ENCODE measurements at regions not wholly inside any gene's neighbourhood (a gene's known extent, or its start where the extent isn't known, plus 50 kb on each side); places are given as distances from the start of the nearest gene placed in this dataset.
A peak's percentile ranks its signal among the peaks of the same experiment; 100 is the strongest.

DNA sequence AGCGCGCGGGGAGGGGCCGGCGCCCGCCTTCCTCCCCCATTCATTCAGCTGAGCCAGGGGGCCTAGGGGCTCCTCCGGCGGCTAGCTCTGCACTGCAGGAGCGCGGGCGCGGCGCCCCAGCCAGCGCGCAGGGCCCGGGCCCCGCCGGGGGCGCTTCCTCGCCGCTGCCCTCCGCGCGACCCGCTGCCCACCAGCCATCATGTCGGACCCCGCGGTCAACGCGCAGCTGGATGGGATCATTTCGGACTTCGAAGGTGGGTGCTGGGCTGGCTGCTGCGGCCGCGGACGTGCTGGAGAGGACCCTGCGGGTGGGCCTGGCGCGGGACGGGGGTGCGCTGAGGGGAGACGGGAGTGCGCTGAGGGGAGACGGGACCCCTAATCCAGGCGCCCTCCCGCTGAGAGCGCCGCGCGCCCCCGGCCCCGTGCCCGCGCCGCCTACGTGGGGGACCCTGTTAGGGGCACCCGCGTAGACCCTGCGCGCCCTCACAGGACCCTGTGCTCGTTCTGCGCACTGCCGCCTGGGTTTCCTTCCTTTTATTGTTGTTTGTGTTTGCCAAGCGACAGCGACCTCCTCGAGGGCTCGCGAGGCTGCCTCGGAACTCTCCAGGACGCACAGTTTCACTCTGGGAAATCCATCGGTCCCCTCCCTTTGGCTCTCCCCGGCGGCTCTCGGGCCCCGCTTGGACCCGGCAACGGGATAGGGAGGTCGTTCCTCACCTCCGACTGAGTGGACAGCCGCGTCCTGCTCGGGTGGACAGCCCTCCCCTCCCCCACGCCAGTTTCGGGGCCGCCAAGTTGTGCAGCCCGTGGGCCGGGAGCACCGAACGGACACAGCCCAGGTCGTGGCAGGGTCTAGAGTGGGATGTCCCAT lies 232.8 kb downstream of the SEC14L1 start (continued):
- TF ChIP-seq TOPORS (CRISPR knock-in tag; IDR thresholded peaks at IDR 0.05) (peak; percentile 25; the same call in 1 of the 2 replicates), IKZF4 (CRISPR knock-in tag; IDR thresholded peaks at IDR 0.05; ENCODE audit: borderline replicate concordance, low read depth, not compliant biosample characterization) (peak; percentile 40), AGO2 (optimal IDR thresholded peaks at IDR 0.05; ENCODE audit: low read depth, low read length) (peak; percentile 91), RBAK (CRISPR knock-in tag; IDR thresholded peaks at IDR 0.05) (no peak), GLI4 (CRISPR knock-in tag; IDR thresholded peaks at IDR 0.05; ENCODE audit: borderline replicate concordance) (peak; percentile 19; the same call in 1 of the 2 replicates), TBX3 (IDR thresholded peaks at IDR 0.05; ENCODE audit: borderline replicate concordance) (no peak), ZNF616 (CRISPR knock-in tag; IDR thresholded peaks at IDR 0.05; ENCODE audit: low read depth) (0 out of 2 replicates have a peak, but pooled peaks have one; percentile 9), ZNF33A (CRISPR knock-in tag; IDR thresholded peaks at IDR 0.05; ENCODE audit: borderline replicate concordance) (no peak)
- TF ChIP-seq, protein P1, sequence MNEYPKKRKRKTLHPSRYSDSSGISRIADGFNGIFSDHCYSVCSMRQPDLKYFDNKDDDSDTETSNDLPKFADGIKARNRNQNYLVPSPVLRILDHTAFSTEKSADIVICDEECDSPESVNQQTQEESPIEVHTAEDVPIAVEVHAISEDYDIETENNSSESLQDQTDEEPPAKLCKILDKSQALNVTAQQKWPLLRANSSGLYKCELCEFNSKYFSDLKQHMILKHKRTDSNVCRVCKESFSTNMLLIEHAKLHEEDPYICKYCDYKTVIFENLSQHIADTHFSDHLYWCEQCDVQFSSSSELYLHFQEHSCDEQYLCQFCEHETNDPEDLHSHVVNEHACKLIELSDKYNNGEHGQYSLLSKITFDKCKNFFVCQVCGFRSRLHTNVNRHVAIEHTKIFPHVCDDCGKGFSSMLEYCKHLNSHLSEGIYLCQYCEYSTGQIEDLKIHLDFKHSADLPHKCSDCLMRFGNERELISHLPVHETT (CRISPR knock-in tag; conservative IDR thresholded peaks at IDR 0.05), result no peak
- TF ChIP-seq, protein P2, sequence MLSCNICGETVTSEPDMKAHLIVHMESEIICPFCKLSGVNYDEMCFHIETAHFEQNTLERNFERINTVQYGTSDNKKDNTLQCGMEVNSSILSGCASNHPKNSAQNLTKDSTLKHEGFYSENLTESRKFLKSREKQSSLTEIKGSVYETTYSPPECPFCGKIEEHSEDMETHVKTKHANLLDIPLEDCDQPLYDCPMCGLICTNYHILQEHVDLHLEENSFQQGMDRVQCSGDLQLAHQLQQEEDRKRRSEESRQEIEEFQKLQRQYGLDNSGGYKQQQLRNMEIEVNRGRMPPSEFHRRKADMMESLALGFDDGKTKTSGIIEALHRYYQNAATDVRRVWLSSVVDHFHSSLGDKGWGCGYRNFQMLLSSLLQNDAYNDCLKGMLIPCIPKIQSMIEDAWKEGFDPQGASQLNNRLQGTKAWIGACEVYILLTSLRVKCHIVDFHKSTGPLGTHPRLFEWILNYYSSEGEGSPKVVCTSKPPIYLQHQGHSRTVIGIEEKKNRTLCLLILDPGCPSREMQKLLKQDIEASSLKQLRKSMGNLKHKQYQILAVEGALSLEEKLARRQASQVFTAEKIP (CRISPR knock-in tag; IDR thresholded peaks at IDR 0.05; ENCODE audit: borderline replicate concordance), result no peak
- TF ChIP-seq, protein P3, sequence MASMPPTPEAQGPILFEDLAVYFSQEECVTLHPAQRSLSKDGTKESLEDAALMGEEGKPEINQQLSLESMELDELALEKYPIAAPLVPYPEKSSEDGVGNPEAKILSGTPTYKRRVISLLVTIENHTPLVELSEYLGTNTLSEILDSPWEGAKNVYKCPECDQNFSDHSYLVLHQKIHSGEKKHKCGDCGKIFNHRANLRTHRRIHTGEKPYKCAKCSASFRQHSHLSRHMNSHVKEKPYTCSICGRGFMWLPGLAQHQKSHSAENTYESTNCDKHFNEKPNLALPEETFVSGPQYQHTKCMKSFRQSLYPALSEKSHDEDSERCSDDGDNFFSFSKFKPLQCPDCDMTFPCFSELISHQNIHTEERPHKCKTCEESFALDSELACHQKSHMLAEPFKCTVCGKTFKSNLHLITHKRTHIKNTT (CRISPR knock-in tag; IDR thresholded peaks at IDR 0.05), result no peak
- TF ChIP-seq, protein P4, sequence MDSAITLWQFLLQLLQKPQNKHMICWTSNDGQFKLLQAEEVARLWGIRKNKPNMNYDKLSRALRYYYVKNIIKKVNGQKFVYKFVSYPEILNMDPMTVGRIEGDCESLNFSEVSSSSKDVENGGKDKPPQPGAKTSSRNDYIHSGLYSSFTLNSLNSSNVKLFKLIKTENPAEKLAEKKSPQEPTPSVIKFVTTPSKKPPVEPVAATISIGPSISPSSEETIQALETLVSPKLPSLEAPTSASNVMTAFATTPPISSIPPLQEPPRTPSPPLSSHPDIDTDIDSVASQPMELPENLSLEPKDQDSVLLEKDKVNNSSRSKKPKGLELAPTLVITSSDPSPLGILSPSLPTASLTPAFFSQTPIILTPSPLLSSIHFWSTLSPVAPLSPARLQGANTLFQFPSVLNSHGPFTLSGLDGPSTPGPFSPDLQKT (CRISPR knock-in tag; IDR thresholded peaks at IDR 0.05; ENCODE audit: borderline replicate concordance), result no peak
- TF ChIP-seq, protein P5, sequence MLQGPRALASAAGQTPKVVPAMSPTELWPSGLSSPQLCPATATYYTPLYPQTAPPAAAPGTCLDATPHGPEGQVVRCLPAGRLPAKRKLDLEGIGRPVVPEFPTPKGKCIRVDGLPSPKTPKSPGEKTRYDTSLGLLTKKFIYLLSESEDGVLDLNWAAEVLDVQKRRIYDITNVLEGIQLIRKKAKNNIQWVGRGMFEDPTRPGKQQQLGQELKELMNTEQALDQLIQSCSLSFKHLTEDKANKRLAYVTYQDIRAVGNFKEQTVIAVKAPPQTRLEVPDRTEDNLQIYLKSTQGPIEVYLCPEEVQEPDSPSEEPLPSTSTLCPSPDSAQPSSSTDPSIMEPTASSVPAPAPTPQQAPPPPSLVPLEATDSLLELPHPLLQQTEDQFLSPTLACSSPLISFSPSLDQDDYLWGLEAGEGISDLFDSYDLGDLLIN (CRISPR knock-in tag; IDR thresholded peaks at IDR 0.05; ENCODE audit: borderline replicate concordance), result no peak

All from HepG2 (cell line).